KMS-11 (cell line): ENCODE measurements at regions not wholly inside any gene's neighbourhood (a gene's known extent, or its start where the extent isn't known, plus 50 kb on each side); places are given as distances from the start of the nearest gene placed in this dataset.

Experiments used
- H2AFZ ChIP-seq: fragments of 200-600 bp; sonication (generic); 2 replicates; pipeline ENCODE4 v1.6.1; 2016; ENCODE audit warnings: antibody characterized with exemption, mixed run types, low read depth
- H3K27ac ChIP-seq: fragments of 200-600 bp; sonication (generic); 2 replicates; pipeline ENCODE4 v1.6.1; 2016; ENCODE audit warnings: mild to moderate bottlenecking, mixed run types
- H3K27me3 ChIP-seq: fragments of 200-600 bp; sonication (generic); 2 replicates; pipeline ENCODE4 v1.6.1; 2017; ENCODE audit warnings: mild to moderate bottlenecking, low read depth, mixed run types, moderate library complexity; ENCODE audit not compliant: insufficient read depth
- H3K36me3 ChIP-seq: fragments of 200-600 bp; sonication (generic); 2 replicates; pipeline ENCODE4 v1.6.1; 2017; ENCODE audit warnings: mild to moderate bottlenecking, mixed run types; ENCODE audit not compliant: insufficient read depth
- H3K4me1 ChIP-seq: fragments of 200-600 bp; sonication (generic); 2 replicates; pipeline ENCODE4 v1.6.1; 2016; ENCODE audit warnings: mild to moderate bottlenecking, low read depth, mixed run types; ENCODE audit not compliant: poor library complexity, severe bottlenecking
- H3K4me2 ChIP-seq: fragments of 200-600 bp; sonication (generic); 2 replicates; pipeline ENCODE4 v1.7.0; 2016; ENCODE audit warnings: mild to moderate bottlenecking, mixed run types
- H3K4me3 ChIP-seq: fragments of 200-600 bp; sonication (generic); IDR thresholded peaks from 2 replicates; pipeline ENCODE4 v1.6.1; 2017; ENCODE audit warnings: low read depth, low read length, mixed read lengths; ENCODE audit not compliant: insufficient read depth
- H3K79me2 ChIP-seq: fragments of 200-600 bp; sonication (generic); 2 replicates; pipeline ENCODE4 v1.6.1; 2016; ENCODE audit warnings: low read depth, mixed run types; ENCODE audit not compliant: insufficient read depth
- H3K9ac ChIP-seq: fragments of 200-600 bp; sonication (generic); 2 replicates; pipeline ENCODE4 v1.6.1; 2016; ENCODE audit warnings: mild to moderate bottlenecking, mixed run types
- H4K20me1 ChIP-seq: fragments of 200-600 bp; sonication (generic); 2 replicates; pipeline ENCODE4 v1.6.1; 2016; ENCODE audit warnings: mild to moderate bottlenecking, mixed run types; ENCODE audit not compliant: insufficient read depth
- CTCF ChIP-seq: fragments of 200-600 bp; sonication (generic); conservative IDR thresholded peaks from 2 replicates; pipeline ENCODE4 v1.6.1; 2017; ENCODE audit warnings: low read depth, mild to moderate bottlenecking, antibody characterized with exemption, low read length, moderate library complexity, mixed read lengths

- Histone ChIP-seq H3K27me3 (no peaks in the 10 kb centered on the region), H3K79me2 (no peaks in the 10 kb centered on the region), H4K20me1 (no peaks in the 10 kb centered on the region), H3K9ac (no peak overlapping the region), H3K4me2 (no peak overlapping the region), H3K27ac (no peak overlapping the region), H3K36me3 (no peaks in the 10 kb centered on the region), H3K4me1 (no peaks in the 10 kb centered on the region), H3K4me3 (no peak overlapping the region), H2AFZ (no peak overlapping the region)
- TF ChIP-seq CTCF: no peak
Observed at GRCh38 chr7:52362521-52362920, 672.9 kb upstream of the POM121L12 start.

- no peaks in the 10 kb centered on the region for H4K20me1 ChIP-seq
- no peak overlapping the region for H3K27ac ChIP-seq
- H3K4me3 ChIP-seq: no peak overlapping the region
- H3K36me3 ChIP-seq: no peaks in the 10 kb centered on the region
- H3K27me3 ChIP-seq: no peaks in the 10 kb centered on the region
- no peak overlapping the region for H3K4me2 ChIP-seq
- TF ChIP-seq CTCF: no peak
- H2AFZ ChIP-seq: no peak overlapping the region
- no peaks in the 10 kb centered on the region for H3K4me1 ChIP-seq
- H3K79me2 ChIP-seq: no peaks in the 10 kb centered on the region
- H3K9ac ChIP-seq: no peak overlapping the region
Observed at GRCh38 chr7:52360541-52360940, 674.9 kb upstream of the POM121L12 start.

GRCh38 chr7:52355053-52355452, 680.4 kb upstream of the POM121L12 start:
- H4K20me1 ChIP-seq: no peaks in the 10 kb centered on the region
- H3K27me3 ChIP-seq: no peaks in the 10 kb centered on the region
- no peak for TF ChIP-seq CTCF
- no peak overlapping the region for H3K4me3 ChIP-seq
- H2AFZ ChIP-seq: no peak overlapping the region
- H3K27ac ChIP-seq: no peak overlapping the region
- no peaks in the 10 kb centered on the region for H3K79me2 ChIP-seq
- H3K9ac ChIP-seq: no peak overlapping the region
- no peak overlapping the region for H3K4me2 ChIP-seq
- H3K4me1 ChIP-seq: no peaks in the 10 kb centered on the region
- no peaks in the 10 kb centered on the region for H3K36me3 ChIP-seq

GRCh38 chr7:52352013-52352981, 683.1 kb upstream of the POM121L12 start:
- H3K4me3 ChIP-seq: no peak overlapping the region
- no peak overlapping the region for H3K4me2 ChIP-seq
- H3K27ac ChIP-seq: no peak overlapping the region
- H2AFZ ChIP-seq: no peak overlapping the region
- H3K36me3 ChIP-seq: no peaks in the 10 kb centered on the region
- no peaks in the 10 kb centered on the region for H3K79me2 ChIP-seq
- no peaks in the 10 kb centered on the region for H3K4me1 ChIP-seq
- H3K9ac ChIP-seq: no peak overlapping the region
- H4K20me1 ChIP-seq: no peaks in the 10 kb centered on the region
- H3K27me3 ChIP-seq: no peaks in the 10 kb centered on the region
- TF ChIP-seq CTCF: no peak
